Right lobe of liver (tissue), 6 donors: ENCODE measurements at regions not wholly inside any gene's neighbourhood (a gene's known extent, or its start where the extent isn't known, plus 50 kb on each side); places are given as distances from the start of the nearest gene placed in this dataset.
A peak's percentile ranks its signal among the peaks of the same experiment; 100 is the strongest.

ENCODE experiments used
- ATAC-seq, 4 donors: fragments of 200-7000 bp; cut with Tn5 transposase; one replicate each; pipeline ENCODE4 v1.9.1; 2020; ENCODE audit warnings: mild to moderate bottlenecking in 4 of 4, moderate library complexity in 4 of 4
- DNase-seq, 3 donors: peaks; one replicate each; pipeline ENCODE4 v3.0.0-alpha.2; 2020
- H3K27ac ChIP-seq, 3 donors: fragments of 200-600 bp; one replicate each; pipeline ENCODE4 v1.8.0; 2022
- H3K27me3 ChIP-seq, 2 donors: fragments of 200-600 bp; one replicate each; pipeline ENCODE4 v1.8.0; 2022
- H3K36me3 ChIP-seq, 4 donors: fragments of 200-600 bp; sonication (generic) in 1 of 4; one replicate each; pipeline versions ENCODE4 v1.5.1 to v1.8.0; 2017 to 2022; ENCODE audit warnings: control low read depth in 1 of 4
- H3K4me1 ChIP-seq, 4 donors: fragments of 200-600 bp; sonication (generic) in 1 of 4; one replicate each; pipeline versions ENCODE4 v1.5.1 to v1.8.0; 2017 to 2022; ENCODE audit warnings: control low read depth in 1 of 4
- H3K4me3 ChIP-seq, 3 donors: fragments of 200-600 bp; one replicate each; pipeline ENCODE4 v1.8.0; 2022
- H3K9me3 ChIP-seq, 4 donors: fragments of 200-600 bp; sonication (generic) in 1 of 4; one replicate each; pipeline versions ENCODE4 v1.5.1 to v1.8.0; 2017 to 2022; ENCODE audit warnings: control low read depth in 1 of 4
- POLR2A ChIP-seq: fragments of 450-650 bp; IDR thresholded peaks from one replicate; pipeline ENCODE4 v1.6.1; 2017; ENCODE audit warnings: antibody characterized with exemption, mild to moderate bottlenecking
- WGBS: methylation state at CpG from one replicate; pipeline ENCODE4 v1.1.6; 2018; ENCODE audit warnings: low coverage, low lambda C conversion rate; ENCODE audit not compliant: insufficient coverage; ENCODE audit errors: missing lambda C conversion rate; 5-methylcytosine and 5-hydroxymethylcytosine counted together
- intact Hi-C, 2 donors: fragments of 100-400 bp; cut with DNase I; formaldehyde crosslinking; loops; one replicate each; pipeline versions ENCODE4 v1.11.2 to v1.14.1; 2022
- TF ChIP-seq, protein P1 (sequence below), 4 donors: fragments of 200-600 bp in 3 of 4; fragments of 450-650 bp in 1 of 4; IDR thresholded peaks; one replicate each; pipeline versions ENCODE4 v1.5.1 to v1.8.0; 2016 to 2022; ENCODE audit warnings: antibody characterized with exemption in 4 of 4, mild to moderate bottlenecking in 2 of 4
- donor health status: DM: no; HTN: yes; CAD: no.
- donor health status: DM: no; HTN: no; CAD: no.
- donor health status: DM: no; HTN: no; CAD: no.
- donor health status: DM: no; HTN: yes; CAD: no.
- donor health status: DM: no; HTN: yes; CAD: no.

- WGBS: 42% methylated on average over 7 of the region's 7 CpGs
- Histone ChIP-seq H3K27ac (no peak overlapping the region), H3K4me3 (no peak overlapping the region), H3K36me3 (no peaks in the 10 kb centered on the region), H3K4me1 (no peaks in the 10 kb centered on the region), H3K27me3 (no peaks in the 10 kb centered on the region), H3K9me3 (no peaks in the 10 kb centered on the region)
- TF ChIP-seq, protein P1, sequence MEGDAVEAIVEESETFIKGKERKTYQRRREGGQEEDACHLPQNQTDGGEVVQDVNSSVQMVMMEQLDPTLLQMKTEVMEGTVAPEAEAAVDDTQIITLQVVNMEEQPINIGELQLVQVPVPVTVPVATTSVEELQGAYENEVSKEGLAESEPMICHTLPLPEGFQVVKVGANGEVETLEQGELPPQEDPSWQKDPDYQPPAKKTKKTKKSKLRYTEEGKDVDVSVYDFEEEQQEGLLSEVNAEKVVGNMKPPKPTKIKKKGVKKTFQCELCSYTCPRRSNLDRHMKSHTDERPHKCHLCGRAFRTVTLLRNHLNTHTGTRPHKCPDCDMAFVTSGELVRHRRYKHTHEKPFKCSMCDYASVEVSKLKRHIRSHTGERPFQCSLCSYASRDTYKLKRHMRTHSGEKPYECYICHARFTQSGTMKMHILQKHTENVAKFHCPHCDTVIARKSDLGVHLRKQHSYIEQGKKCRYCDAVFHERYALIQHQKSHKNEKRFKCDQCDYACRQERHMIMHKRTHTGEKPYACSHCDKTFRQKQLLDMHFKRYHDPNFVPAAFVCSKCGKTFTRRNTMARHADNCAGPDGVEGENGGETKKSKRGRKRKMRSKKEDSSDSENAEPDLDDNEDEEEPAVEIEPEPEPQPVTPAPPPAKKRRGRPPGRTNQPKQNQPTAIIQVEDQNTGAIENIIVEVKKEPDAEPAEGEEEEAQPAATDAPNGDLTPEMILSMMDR (IDR thresholded peaks at IDR 0.05): no peak
- no peak for TF ChIP-seq POLR2A
- intact Hi-C loops: no loop called here
- no peak for DNase-seq
- ATAC-seq: peak in 1 of 4 donors; percentile 25
These were observed 282.6 kb downstream of the HAPSTR1 start for GRCh38 chr16:9374061-9374460.

DNA sequence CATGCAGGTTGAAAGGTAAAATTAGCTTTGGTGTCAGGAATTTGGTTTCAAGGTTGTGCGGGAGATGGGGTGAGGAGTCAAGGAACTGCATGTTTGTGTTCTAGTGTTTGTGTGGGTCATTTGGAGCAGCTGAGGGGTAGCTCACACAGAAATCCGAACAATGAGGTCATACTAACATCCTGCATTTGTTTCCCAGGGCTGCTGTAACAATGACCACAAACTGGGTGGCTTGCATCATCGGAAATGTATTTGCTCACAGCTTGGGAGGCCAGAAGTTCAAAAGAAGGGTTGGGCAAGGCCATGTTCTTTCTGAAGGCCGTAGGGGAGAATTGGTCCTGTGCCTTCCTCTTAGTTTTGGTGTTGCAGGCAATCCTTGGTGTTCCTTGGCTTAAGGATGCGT is 287.4 kb downstream of the HAPSTR1 start:
- H3K4me1 ChIP-seq: no peaks in the 10 kb centered on the region
- intact Hi-C loops: no loop called here
- no peaks in the 10 kb centered on the region for H3K36me3 ChIP-seq
- 20% methylated on average over 4 of the region's 5 CpGs for WGBS
- H3K27me3 ChIP-seq: no peaks in the 10 kb centered on the region
- H3K4me3 ChIP-seq: no peak overlapping the region
- ATAC-seq (peak; percentile 26 to 70 (median 42)), DNase-seq (no peak)
- H3K27ac ChIP-seq: no peak overlapping the region
- no peak for TF ChIP-seq POLR2A
- no peaks in the 10 kb centered on the region for H3K9me3 ChIP-seq

DNA sequence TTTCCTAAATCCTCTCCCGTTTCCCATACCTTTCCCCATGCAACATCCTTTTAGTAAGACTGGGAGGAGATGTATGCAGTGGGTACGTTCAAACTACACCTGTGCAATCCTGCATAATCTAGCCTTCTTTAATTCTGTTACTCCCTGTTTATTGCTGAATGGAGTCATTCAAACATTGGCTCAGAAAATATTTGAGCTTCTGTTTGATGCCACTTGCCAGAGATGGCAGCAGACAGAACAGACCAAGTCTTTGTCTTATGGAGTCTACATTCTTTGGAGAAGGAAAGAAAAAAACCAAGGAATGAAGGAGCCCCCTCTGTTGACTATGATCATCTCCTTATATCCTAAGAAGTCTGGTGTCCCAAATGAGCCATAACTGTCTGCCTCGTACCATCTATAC is 288.8 kb downstream of the HAPSTR1 start:
- Histone ChIP-seq H3K9me3 (no peaks in the 10 kb centered on the region), H3K27me3 (no peaks in the 10 kb centered on the region), H3K4me3 (no peak overlapping the region), H3K27ac (no peak overlapping the region), H3K36me3 (no peaks in the 10 kb centered on the region), H3K4me1 (no peaks in the 10 kb centered on the region)
- intact Hi-C loops: no loop called here
- TF ChIP-seq, protein P1 (IDR thresholded peaks at IDR 0.05): no peak
- no peak for TF ChIP-seq POLR2A
- ATAC-seq (no peak), DNase-seq (no peak)
- WGBS: 88% methylated on average over 3 of the region's 3 CpGs

- ATAC-seq: no peak
- no peaks in the 10 kb centered on the region for H3K36me3 ChIP-seq
- intact Hi-C loops: no loop called here
- no peaks in the 10 kb centered on the region for H3K4me1 ChIP-seq
- no peak for DNase-seq
- H3K4me3 ChIP-seq: no peak overlapping the region
- WGBS: 88% methylated on average over 4 of the region's 6 CpGs
- no peak overlapping the region for H3K27ac ChIP-seq
- no peaks in the 10 kb centered on the region for H3K9me3 ChIP-seq
- TF ChIP-seq, protein P1 (IDR thresholded peaks at IDR 0.05): no peak
- no peak for TF ChIP-seq POLR2A
- H3K27me3 ChIP-seq: no peaks in the 10 kb centered on the region
These were observed 290.0 kb downstream of the HAPSTR1 start for GRCh38 chr16:9381399-9381798.

- no peak overlapping the region for H3K4me3 ChIP-seq
- H3K36me3 ChIP-seq: no peaks in the 10 kb centered on the region
- H3K27ac ChIP-seq: no peak overlapping the region
- DNase-seq (no peak), ATAC-seq (no peak)
- TF ChIP-seq, protein P1 (IDR thresholded peaks at IDR 0.05): no peak
- TF ChIP-seq POLR2A: no peak
- H3K4me1 ChIP-seq: no peaks in the 10 kb centered on the region
- intact Hi-C loops: no loop called here
- WGBS: 75% methylated on average over 4 of the region's 4 CpGs
- H3K9me3 ChIP-seq: no peaks in the 10 kb centered on the region
- no peaks in the 10 kb centered on the region for H3K27me3 ChIP-seq
These were observed 290.5 kb downstream of the HAPSTR1 start for GRCh38 chr16:9381905-9382304.
